A549 (cell line): ENCODE measurements at regions not wholly inside any gene's neighbourhood (a gene's known extent, or its start where the extent isn't known, plus 50 kb on each side); places are given as distances from the start of the nearest gene placed in this dataset.

Experiments used
- ATAC-seq, 2 experiments: fragments of 200-7000 bp in 1 of 2; fragments of >200 bp in 1 of 2; cut with Nextera tagmentation in 1 of 2; cut with Tn5 transposase in 1 of 2; 3 replicates each; pipeline versions ENCODE4 v1.8.0 to v1.9.1; 2018 to 2020; ENCODE audit warnings: mild to moderate bottlenecking in 1 of 2, moderate library complexity in 1 of 2
- CTCF ChIA-PET: fragments of 300-600 bp; sonication (Branson Sonifier 250); formaldehyde crosslinking; extraction: SDS; loops from one replicate; lab custom pipeline; 2021; ENCODE audit warnings: antibody characterized with exemption, inconsistent platforms; lab: Yijun Ruan, JAX
- POLR2A ChIA-PET: fragments of 350-600 bp; formaldehyde crosslinking; extraction: SDS; loops from one replicate; lab custom pipeline; 2021; ENCODE audit warnings: antibody characterized with exemption, inconsistent platforms; lab: Yijun Ruan, JAX
- DNase-seq, 2 experiments: peaks; one replicate each; pipeline versions ENCODE4 v3.0.0 to v3.0.0-alpha.2; 2011 to 2016; ENCODE audit warnings: low read depth in 1 of 2, low spot score in 1 of 2
- FAIRE-seq: peaks from 2 replicates; lab custom pipeline; 2011; peaks lifted over from hg19 to GRCh38; lab: Jason Lieb, UNC
- H3K27ac ChIP-seq, 2 experiments: fragments of >200 bp; sonication (Bioruptor Twin); formaldehyde crosslinking; 3 replicates each; pipeline ENCODE4 v1.5.1; 2016 to 2017
- H3K4me1 ChIP-seq: fragments of >200 bp; sonication (Bioruptor Twin); formaldehyde crosslinking; 3 replicates; pipeline ENCODE4 v1.6.1; 2016
- H3K4me2 ChIP-seq: fragments of >200 bp; sonication (Bioruptor Twin); formaldehyde crosslinking; 3 replicates; pipeline ENCODE4 v1.6.1; 2016
- H3K4me3 ChIP-seq: fragments of >200 bp; sonication (Bioruptor Twin); formaldehyde crosslinking; 3 replicates; pipeline ENCODE4 v1.5.1; 2016
- H3K9me3 ChIP-seq: fragments of >200 bp; sonication (Bioruptor Twin); formaldehyde crosslinking; 3 replicates; pipeline ENCODE4 v1.6.1; 2016
- ATOH8 ChIP-seq: fragments of 250-450 bp; sonication (Bioruptor Pico); IDR thresholded peaks from 2 replicates; pipeline ENCODE4 v1.5.0; 2020; ENCODE audit warnings: low read depth, mild to moderate bottlenecking, moderate library complexity
- CHD2 ChIP-seq: fragments of 150-350 bp; IDR thresholded peaks from 2 replicates; pipeline ENCODE4 v1.6.1; 2014; ENCODE audit warnings: low read length; ENCODE audit not compliant: partially characterized antibody
- CTCF ChIP-seq: fragments of >200 bp; sonication (Bioruptor Twin); formaldehyde crosslinking; IDR thresholded peaks from 3 replicates; pipeline ENCODE4 v1.5.1; 2016
- EHF ChIP-seq: fragments of 250-450 bp; sonication (Bioruptor Pico); IDR thresholded peaks from 2 replicates; pipeline ENCODE4 v1.5.0; 2020; ENCODE audit warnings: mild to moderate bottlenecking
- EHMT2 ChIP-seq: fragments of 200-600 bp; sonication (generic); IDR thresholded peaks from 2 replicates; pipeline ENCODE4 v1.6.1; 2016; ENCODE audit warnings: antibody characterized with exemption, low read depth, mild to moderate bottlenecking, moderate library complexity
- ELK1 ChIP-seq: fragments of 150-350 bp; IDR thresholded peaks from 2 replicates; pipeline ENCODE4 v1.6.1; 2014; ENCODE audit warnings: low read depth, mild to moderate bottlenecking, low read length
- EP300 ChIP-seq, 2 experiments: fragments of >200 bp; sonication (Bioruptor Twin); formaldehyde crosslinking; IDR thresholded peaks; 2 replicates in 1 of 2; 3 replicates in 1 of 2; pipeline ENCODE4 v1.6.1; 2016 to 2017
- FOSB ChIP-seq: fragments of 250-450 bp; sonication (Bioruptor Pico); IDR thresholded peaks from 2 replicates; pipeline ENCODE4 v1.5.0; 2020; ENCODE audit warnings: mild to moderate bottlenecking, moderate library complexity
- GATA3 ChIP-seq: IDR thresholded peaks from 2 replicates; pipeline ENCODE4 v1.6.1; 2012; ENCODE audit warnings: borderline replicate concordance
- HES2 ChIP-seq: fragments of >200 bp; sonication (Bioruptor Twin); formaldehyde crosslinking; IDR thresholded peaks from 2 replicates; pipeline ENCODE4 v1.6.1; 2016
- HEYL ChIP-seq: fragments of 250-450 bp; sonication (Bioruptor Pico); IDR thresholded peaks from 2 replicates; pipeline ENCODE4 v1.8.0; 2021; ENCODE audit warnings: mild to moderate bottlenecking, moderate library complexity
- HMGXB4 ChIP-seq: fragments of 250-450 bp; sonication (Bioruptor Pico); IDR thresholded peaks from 2 replicates; pipeline ENCODE4 v1.5.0; 2021; ENCODE audit warnings: mild to moderate bottlenecking, moderate library complexity, borderline replicate concordance
- JUNB ChIP-seq: fragments of >200 bp; sonication (Bioruptor Twin); formaldehyde crosslinking; IDR thresholded peaks from 2 replicates; pipeline ENCODE4 v1.6.1; 2016
- KDM1A ChIP-seq: fragments of 200-600 bp; sonication (generic); IDR thresholded peaks from 2 replicates; pipeline ENCODE4 v1.6.1; 2016; ENCODE audit warnings: low read depth, mild to moderate bottlenecking
- MYC ChIP-seq: IDR thresholded peaks from 2 replicates; pipeline ENCODE4 v1.6.1; 2012; ENCODE audit warnings: mild to moderate bottlenecking, inconsistent platforms, low read length, improper control_type of control experiment, borderline replicate concordance
- NPAS2 ChIP-seq: fragments of 250-450 bp; sonication (Bioruptor Pico); IDR thresholded peaks from 2 replicates; pipeline ENCODE4 v1.8.0; 2022; ENCODE audit warnings: mild to moderate bottlenecking, moderate library complexity, borderline replicate concordance
- PHF8 ChIP-seq: fragments of 200-600 bp; sonication (generic); IDR thresholded peaks from 2 replicates; pipeline ENCODE4 v1.6.1; 2016; ENCODE audit warnings: low read depth, mild to moderate bottlenecking, antibody characterized with exemption, moderate library complexity, borderline replicate concordance
- POLR2A ChIP-seq: IDR thresholded peaks from 2 replicates; pipeline ENCODE4 v1.6.1; 2012; ENCODE audit warnings: mild to moderate bottlenecking, low read length
- REST ChIP-seq: fragments of 200-600 bp; sonication (generic); IDR thresholded peaks from 2 replicates; pipeline ENCODE4 v1.6.1; 2016; ENCODE audit warnings: antibody characterized with exemption, mild to moderate bottlenecking, moderate library complexity
- RFX5 ChIP-seq: fragments of 450-650 bp; IDR thresholded peaks from 2 replicates; pipeline ENCODE4 v1.7.1; 2014; ENCODE audit warnings: antibody characterized with exemption, mild to moderate bottlenecking, moderate library complexity
- SMC3 ChIP-seq: fragments of >200 bp; sonication (Bioruptor Twin); formaldehyde crosslinking; IDR thresholded peaks from 3 replicates; pipeline ENCODE4 v1.6.1; 2018; ENCODE audit warnings: inconsistent platforms
- TFCP2L1 ChIP-seq: fragments of 250-450 bp; sonication (Bioruptor Pico); IDR thresholded peaks from 2 replicates; pipeline ENCODE4 v1.5.0; 2021; ENCODE audit warnings: mild to moderate bottlenecking
- ZC3H11A ChIP-seq: fragments of 450-650 bp; IDR thresholded peaks from 2 replicates; pipeline ENCODE4 v1.6.1; 2014; ENCODE audit warnings: antibody characterized with exemption, mild to moderate bottlenecking
- WGBS: methylation state at CpG from one replicate; pipeline ENCODE4 v1.1.6; 2017; ENCODE audit errors: missing lambda C conversion rate; 5-methylcytosine and 5-hydroxymethylcytosine counted together

GRCh38 chr9:86449246-86449645 lies 95.0 kb upstream of the TUT7 start:
- ChIA-PET CTCF (no interaction called here), POLR2A (no interaction called here)
- H3K4me1 ChIP-seq: no peaks in the 10 kb centered on the region
- no peaks in the 10 kb centered on the region for H3K9me3 ChIP-seq
- H3K4me3 ChIP-seq: no peak overlapping the region
- TF ChIP-seq CHD2 (no peak), JUNB (no peak), RFX5 (no peak), HMGXB4 (CRISPR knock-in tag) (no peak), FOSB (CRISPR knock-in tag) (no peak), TFCP2L1 (CRISPR knock-in tag) (no peak), PHF8 (no peak), ELK1 (no peak), HES2 (no peak), EHMT2 (no peak), POLR2A (no peak), GATA3 (no peak)
- H3K27ac ChIP-seq: no peak overlapping the region
- no peak for DNase-seq
- no peak overlapping the region for H3K4me2 ChIP-seq
- FAIRE-seq: no peak
- WGBS: 53% methylated on average over 2 of the region's 2 CpGs
- ATAC-seq: no peak

- Histone ChIP-seq H3K9me3 (no peaks in the 10 kb centered on the region), H3K4me2 (no peak overlapping the region), H3K4me3 (no peak overlapping the region), H3K4me1 (no peaks in the 10 kb centered on the region), H3K27ac (no peak overlapping the region)
- FAIRE-seq (no peak), DNase-seq (no peak), ATAC-seq (no peak)
- ChIA-PET CTCF (interaction anchor here (0.8 to 2.1 kb wide), 2 partner anchors 11 to 879 kb away, joined by 3 to 8 read pairs; no protein-coding TSS in a partner anchor), POLR2A (no interaction called here)
- 5% methylated on average over 1 of the region's 1 CpG for WGBS
- TF ChIP-seq HES2: no peak
- no peak for TF ChIP-seq KDM1A
- TF ChIP-seq ZC3H11A: no peak
- TF ChIP-seq EHF (CRISPR knock-in tag): no peak
- no peak for TF ChIP-seq ATOH8 (CRISPR knock-in tag)
- TF ChIP-seq POLR2A: no peak
- TF ChIP-seq EP300 (IDR thresholded peaks at IDR 0.05): no peak
- no peak for TF ChIP-seq REST
- no peak for TF ChIP-seq HEYL (CRISPR knock-in tag)
- TF ChIP-seq CTCF: no peak
- no peak for TF ChIP-seq SMC3
- no peak for TF ChIP-seq RFX5
- TF ChIP-seq MYC: no peak
- no peak for TF ChIP-seq PHF8
- no peak for TF ChIP-seq NPAS2 (CRISPR knock-in tag)
- TF ChIP-seq CHD2: no peak
- TF ChIP-seq TFCP2L1 (CRISPR knock-in tag): no peak
These were observed 91.5 kb upstream of the TUT7 start for GRCh38 chr9:86445671-86446070.
